HepG2 (cell line): ENCODE measurements at regions not wholly inside any gene's neighbourhood (a gene's known extent, or its start where the extent isn't known, plus 50 kb on each side); places are given as distances from the start of the nearest gene placed in this dataset.

Experiments
- ATAC-seq: fragments of 200-7000 bp; cut with Tn5 transposase; 3 replicates; pipeline ENCODE4 v1.9.1; 2020; ENCODE audit warnings: mild to moderate bottlenecking, moderate library complexity
- BruUV-seq: library from RNA; stranded (reverse); fragments of 400-500 nt; replicated peaks from 2 replicates; lab custom pipeline; 2021; lab: Mats Ljungman, UMichigan
- CTCF ChIA-PET: fragments of 300-600 bp; formaldehyde crosslinking; extraction: SDS; loops from one replicate; lab custom pipeline; 2021; ENCODE audit warnings: low total read pairs, inconsistent platforms, low intra/inter-chr PET ratio; lab: Yijun Ruan, JAX
- POLR2A ChIA-PET: fragments of 350-600 bp; sonication (Branson Sonifier 250); formaldehyde crosslinking; loops from one replicate; lab custom pipeline; 2020; ENCODE audit warnings: antibody characterized with exemption, inconsistent platforms; lab: Yijun Ruan, JAX
- DNase-seq: peaks from one replicate; pipeline ENCODE4 v3.0.0-alpha.2; 2015; ENCODE audit warnings: low spot score
- FAIRE-seq: peaks from 3 replicates; lab custom pipeline; 2011; peaks lifted over from hg19 to GRCh38; lab: Jason Lieb, UNC
- H2AFZ ChIP-seq: one replicate; pipeline ENCODE4 v1.6.1; 2011; ENCODE audit warnings: low read length, inconsistent platforms
- H3K27ac ChIP-seq: fragments of 300-600 bp; 3 replicates; pipeline ENCODE4 v1.8.0; 2011; ENCODE audit warnings: mixed run types, mild to moderate bottlenecking, mixed read lengths, low read length, inconsistent platforms; ENCODE audit not compliant: insufficient read depth; ENCODE audit errors: extremely low read length
- H3K27me3 ChIP-seq, 2 experiments: fragments of 200-600 bp in 1 of 2; 2 replicates in 1 of 2; 3 replicates in 1 of 2; pipeline versions ENCODE4 v1.6.0 to v1.8.0; 2011; ENCODE audit warnings: low read length in 2 of 2, mild to moderate bottlenecking in 2 of 2, moderate library complexity in 2 of 2, inconsistent platforms in 1 of 2; ENCODE audit not compliant: insufficient read depth in 2 of 2, control insufficient read depth in 1 of 2
- H3K36me3 ChIP-seq, 2 experiments: fragments of 200-600 bp in 1 of 2; replicated peaks in 1 of 2; 2 replicates in 1 of 2; 3 replicates in 1 of 2; pipeline versions ENCODE4 v1.5.1 to v1.8.0; 2011; ENCODE audit warnings: low read length in 2 of 2, inconsistent platforms in 1 of 2; ENCODE audit not compliant: insufficient read depth in 2 of 2, control insufficient read depth in 1 of 2
- H3K4me1 ChIP-seq: 2 replicates; pipeline ENCODE4 v1.5.1; 2012; ENCODE audit warnings: low read length, inconsistent platforms; ENCODE audit not compliant: insufficient read depth
- H3K4me2 ChIP-seq: 2 replicates; pipeline ENCODE4 v1.6.0; 2011; ENCODE audit warnings: low read depth, low read length, inconsistent platforms
- H3K4me3 ChIP-seq, 3 experiments: fragments of 200-600 bp in 1 of 3; sonication (generic), shearing (Covaris generic) in 1 of 3; replicated peaks in 1 of 3; 2 replicates each; pipeline ENCODE4 v1.5.1; 2011 to 2016; ENCODE audit warnings: low read length in 3 of 3, inconsistent platforms in 2 of 3, low read depth in 2 of 3, mild to moderate bottlenecking in 2 of 3, control low read depth in 1 of 3, mixed read lengths in 1 of 3; ENCODE audit not compliant: insufficient read depth in 1 of 3
- H3K79me2 ChIP-seq: one replicate; pipeline ENCODE4 v1.6.1; 2011; ENCODE audit warnings: low read length, inconsistent platforms; ENCODE audit not compliant: insufficient read depth
- H3K9ac ChIP-seq: 2 replicates; pipeline ENCODE4 v1.6.0; 2011; ENCODE audit warnings: mild to moderate bottlenecking, low read depth, low read length, inconsistent platforms; ENCODE audit not compliant: insufficient read depth
- H3K9me3 ChIP-seq: 2 replicates; pipeline ENCODE4 v1.5.1; 2012; ENCODE audit warnings: mild to moderate bottlenecking, low read length
- H4K20me1 ChIP-seq: 2 replicates; pipeline ENCODE4 v1.6.0; 2011; ENCODE audit warnings: inconsistent platforms, mild to moderate bottlenecking, low read length, moderate library complexity; ENCODE audit not compliant: insufficient read depth
- CHD2 ChIP-seq: IDR thresholded peaks from 2 replicates; pipeline ENCODE4 v1.6.1; 2011; ENCODE audit warnings: low read depth, low read length, improper control_type of control experiment
- KDM1A ChIP-seq: IDR thresholded peaks from 2 replicates; pipeline ENCODE4 v1.6.1; 2016; ENCODE audit warnings: missing compliant biosample characterization
- SATB2 ChIP-seq: sonication (generic); formaldehyde crosslinking; IDR thresholded peaks from 2 replicates; pipeline ENCODE4 v1.5.0; 2020; ENCODE audit warnings: missing genetic modification reagents
- SMARCE1 ChIP-seq: fragments of 450-650 bp; IDR thresholded peaks from 2 replicates; pipeline ENCODE4 v1.6.1; 2017; ENCODE audit warnings: borderline replicate concordance
- TMF1 ChIP-seq: sonication (generic); formaldehyde crosslinking; IDR thresholded peaks from 2 replicates; pipeline ENCODE4 v1.8.1; 2022; ENCODE audit warnings: low read depth, missing genetic modification reagents
- ZNF563 ChIP-seq: sonication (generic); formaldehyde crosslinking; IDR thresholded peaks from 2 replicates; pipeline ENCODE4 v1.8.0; 2022; ENCODE audit warnings: mild to moderate bottlenecking, moderate library complexity, missing genetic modification reagents
- ZNF619 ChIP-seq: sonication (generic); formaldehyde crosslinking; IDR thresholded peaks from 2 replicates; pipeline ENCODE4 v1.4.0; 2020; ENCODE audit warnings: mild to moderate bottlenecking, missing genetic modification reagents
- ZNF83 ChIP-seq: sonication (generic); formaldehyde crosslinking; IDR thresholded peaks from 2 replicates; pipeline ENCODE4 v1.4.0; 2020; ENCODE audit warnings: missing genetic modification reagents, mild to moderate bottlenecking, borderline replicate concordance
- WGBS: methylation state at CpG from one replicate; pipeline ENCODE4 v1.1.6; 2017; ENCODE audit warnings: low lambda C conversion rate; 5-methylcytosine and 5-hydroxymethylcytosine counted together
- in situ Hi-C: cut with HindIII; loops from 2 replicates; pipeline ENCODE4 v1.10.0; 2017; ENCODE audit warnings: low pct_unique_long_range_greater_than_20kb; ENCODE audit not compliant: extremely low pct_ligation_motif_present
- intact Hi-C: fragments of 100-400 bp; cut with micrococcal nuclease; formaldehyde crosslinking; loops from one replicate; pipeline ENCODE4 v1.10.0; 2022; ENCODE audit not compliant: unreplicated experiment
- TF ChIP-seq, protein P1 (sequence below): sonication (generic); formaldehyde crosslinking; IDR thresholded peaks from 2 replicates; pipeline ENCODE4 v1.8.0; 2022; ENCODE audit warnings: missing genetic modification reagents, mild to moderate bottlenecking, moderate library complexity, borderline replicate concordance
- TF ChIP-seq, protein P2 (sequence below), 2 experiments: sonication (generic) in 1 of 2; formaldehyde crosslinking in 1 of 2; IDR thresholded peaks; 2 replicates each; pipeline versions ENCODE4 v1.5.1 to v1.6.1; 2011 to 2020; ENCODE audit warnings: borderline replicate concordance in 1 of 2, low read depth in 1 of 2, low read length in 1 of 2, mild to moderate bottlenecking in 1 of 2, missing genetic modification reagents in 1 of 2, moderate library complexity in 1 of 2
- TF ChIP-seq, protein P3 (sequence below): sonication (generic); formaldehyde crosslinking; IDR thresholded peaks from 2 replicates; pipeline ENCODE4 v1.4.0; 2020; ENCODE audit warnings: missing genetic modification reagents, borderline replicate concordance

DNA sequence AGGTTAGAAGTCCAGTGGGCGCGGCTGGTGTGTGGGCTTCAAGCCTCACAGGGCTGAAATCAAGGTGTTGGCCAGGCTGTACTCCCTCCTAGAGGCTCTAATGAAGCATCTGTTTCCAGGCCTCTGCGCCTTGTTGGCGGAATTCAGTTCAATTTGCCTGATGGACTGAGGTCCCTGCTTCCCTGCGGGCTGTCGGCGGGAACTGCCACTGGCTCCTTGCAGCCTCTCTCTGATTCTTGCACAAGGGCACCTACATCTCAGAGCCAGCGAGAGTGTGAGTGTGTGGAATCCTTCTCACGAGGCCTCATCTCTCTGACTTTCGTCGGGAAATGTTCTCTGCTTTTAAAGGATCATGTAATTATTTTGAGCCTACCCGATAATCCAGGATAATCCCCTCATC is 128.6 kb downstream of the DLEU7 start:
- CTCF ChIA-PET: no interaction called here
- 99% methylated on average over 8 of the region's 12 CpGs for WGBS

More for the DNA sequence above, 128.6 kb downstream of the DLEU7 start:
- Histone ChIP-seq H3K27me3 (no peaks in the 10 kb centered on the region), H3K4me1 (no peaks in the 10 kb centered on the region), H3K79me2 (no peaks in the 10 kb centered on the region), H3K9me3 (no peaks in the 10 kb centered on the region), H3K36me3 (peaks cover 1 to 10% of the 10 kb centered on the region in 2 experiments; a peak in 4 of 5 replicates), H3K27ac (no peak overlapping the region), H2AFZ (no peak overlapping the region), H3K4me2 (no peak overlapping the region), H3K9ac (no peak overlapping the region), H3K4me3 (no peak overlapping the region), H4K20me1 (no peaks in the 10 kb centered on the region)
- FAIRE-seq: no peak
- DNase-seq: no peak
- BruUV-seq: no TSS peak
- TF ChIP-seq KDM1A (CRISPR knock-in tag): no peak
- no peak for TF ChIP-seq CHD2
- TF ChIP-seq ZNF83 (CRISPR knock-in tag): no peak
- TF ChIP-seq ZNF563 (CRISPR knock-in tag): no peak
- TF ChIP-seq, protein P1, sequence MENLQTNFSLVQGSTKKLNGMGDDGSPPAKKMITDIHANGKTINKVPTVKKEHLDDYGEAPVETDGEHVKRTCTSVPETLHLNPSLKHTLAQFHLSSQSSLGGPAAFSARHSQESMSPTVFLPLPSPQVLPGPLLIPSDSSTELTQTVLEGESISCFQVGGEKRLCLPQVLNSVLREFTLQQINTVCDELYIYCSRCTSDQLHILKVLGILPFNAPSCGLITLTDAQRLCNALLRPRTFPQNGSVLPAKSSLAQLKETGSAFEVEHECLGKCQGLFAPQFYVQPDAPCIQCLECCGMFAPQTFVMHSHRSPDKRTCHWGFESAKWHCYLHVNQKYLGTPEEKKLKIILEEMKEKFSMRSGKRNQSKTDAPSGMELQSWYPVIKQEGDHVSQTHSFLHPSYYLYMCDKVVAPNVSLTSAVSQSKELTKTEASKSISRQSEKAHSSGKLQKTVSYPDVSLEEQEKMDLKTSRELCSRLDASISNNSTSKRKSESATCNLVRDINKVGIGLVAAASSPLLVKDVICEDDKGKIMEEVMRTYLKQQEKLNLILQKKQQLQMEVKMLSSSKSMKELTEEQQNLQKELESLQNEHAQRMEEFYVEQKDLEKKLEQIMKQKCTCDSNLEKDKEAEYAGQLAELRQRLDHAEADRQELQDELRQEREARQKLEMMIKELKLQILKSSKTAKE: no peak
- TF ChIP-seq SMARCE1: no peak
- TF ChIP-seq, protein P2, sequence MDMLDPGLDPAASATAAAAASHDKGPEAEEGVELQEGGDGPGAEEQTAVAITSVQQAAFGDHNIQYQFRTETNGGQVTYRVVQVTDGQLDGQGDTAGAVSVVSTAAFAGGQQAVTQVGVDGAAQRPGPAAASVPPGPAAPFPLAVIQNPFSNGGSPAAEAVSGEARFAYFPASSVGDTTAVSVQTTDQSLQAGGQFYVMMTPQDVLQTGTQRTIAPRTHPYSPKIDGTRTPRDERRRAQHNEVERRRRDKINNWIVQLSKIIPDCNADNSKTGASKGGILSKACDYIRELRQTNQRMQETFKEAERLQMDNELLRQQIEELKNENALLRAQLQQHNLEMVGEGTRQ (IDR thresholded peaks at IDR 0.05; ENCODE audit: low read depth, low read length): no peak
- TF ChIP-seq, protein P2 (CRISPR knock-in tag; IDR thresholded peaks at IDR 0.05; ENCODE audit: borderline replicate concordance): no peak
- TF ChIP-seq ZNF619 (CRISPR knock-in tag): no peak
- no peak for TF ChIP-seq TMF1 (CRISPR knock-in tag)
- TF ChIP-seq SATB2 (CRISPR knock-in tag): no peak
- TF ChIP-seq, protein P3, sequence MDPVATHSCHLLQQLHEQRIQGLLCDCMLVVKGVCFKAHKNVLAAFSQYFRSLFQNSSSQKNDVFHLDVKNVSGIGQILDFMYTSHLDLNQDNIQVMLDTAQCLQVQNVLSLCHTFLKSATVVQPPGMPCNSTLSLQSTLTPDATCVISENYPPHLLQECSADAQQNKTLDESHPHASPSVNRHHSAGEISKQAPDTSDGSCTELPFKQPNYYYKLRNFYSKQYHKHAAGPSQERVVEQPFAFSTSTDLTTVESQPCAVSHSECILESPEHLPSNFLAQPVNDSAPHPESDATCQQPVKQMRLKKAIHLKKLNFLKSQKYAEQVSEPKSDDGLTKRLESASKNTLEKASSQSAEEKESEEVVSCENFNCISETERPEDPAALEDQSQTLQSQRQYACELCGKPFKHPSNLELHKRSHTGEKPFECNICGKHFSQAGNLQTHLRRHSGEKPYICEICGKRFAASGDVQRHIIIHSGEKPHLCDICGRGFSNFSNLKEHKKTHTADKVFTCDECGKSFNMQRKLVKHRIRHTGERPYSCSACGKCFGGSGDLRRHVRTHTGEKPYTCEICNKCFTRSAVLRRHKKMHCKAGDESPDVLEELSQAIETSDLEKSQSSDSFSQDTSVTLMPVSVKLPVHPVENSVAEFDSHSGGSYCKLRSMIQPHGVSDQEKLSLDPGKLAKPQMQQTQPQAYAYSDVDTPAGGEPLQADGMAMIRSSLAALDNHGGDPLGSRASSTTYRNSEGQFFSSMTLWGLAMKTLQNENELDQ (CRISPR knock-in tag): no peak
- ATAC-seq: no peak
- intact Hi-C loops: no loop called here
- in situ Hi-C loops: no loop called here
- POLR2A ChIA-PET: no interaction called here
